ENCODE measurements at regions not wholly inside any gene's neighbourhood (a gene's known extent, or its start where the extent isn't known, plus 50 kb on each side); places are given as distances from the start of the nearest gene placed in this dataset.

DNA sequence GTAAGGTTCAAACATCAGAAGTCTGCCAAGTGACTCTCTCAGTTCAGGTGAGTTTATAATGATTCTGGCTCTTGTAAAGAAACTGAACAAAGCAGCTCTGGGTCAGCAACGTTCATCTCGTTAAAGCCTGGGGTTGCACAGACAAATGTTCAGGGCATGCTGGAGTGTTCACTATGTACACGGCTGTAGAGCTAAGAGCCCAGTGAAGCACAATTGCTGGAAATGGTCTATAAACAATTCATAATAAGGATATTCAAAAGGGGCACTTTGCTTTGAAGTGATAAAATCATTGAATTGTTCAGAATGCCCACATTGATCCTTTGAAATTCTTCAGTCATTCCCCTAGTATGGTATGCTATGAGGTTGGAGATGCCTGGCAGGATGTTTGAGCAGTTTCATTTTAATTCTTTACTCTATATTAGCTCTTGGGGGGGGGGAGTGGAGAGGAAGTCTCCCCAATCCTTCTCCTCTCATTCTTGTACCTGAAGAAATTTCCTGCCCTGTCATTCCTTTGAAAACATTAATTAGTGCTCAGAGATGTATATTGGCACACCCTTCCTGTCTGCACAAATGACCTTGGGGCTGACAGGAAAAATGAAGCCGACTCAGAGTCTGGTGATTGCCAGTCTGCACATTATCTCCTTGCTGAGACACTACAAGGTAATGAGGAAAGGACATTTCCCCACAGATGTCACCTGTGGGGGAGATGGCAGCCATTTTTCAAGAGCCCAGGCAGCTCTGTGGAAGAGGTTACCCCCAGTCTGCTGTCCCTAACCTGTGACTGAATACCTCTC lies 145.5 kb downstream of the DLEU7 start:
- TF ChIP-seq, protein P1, sequence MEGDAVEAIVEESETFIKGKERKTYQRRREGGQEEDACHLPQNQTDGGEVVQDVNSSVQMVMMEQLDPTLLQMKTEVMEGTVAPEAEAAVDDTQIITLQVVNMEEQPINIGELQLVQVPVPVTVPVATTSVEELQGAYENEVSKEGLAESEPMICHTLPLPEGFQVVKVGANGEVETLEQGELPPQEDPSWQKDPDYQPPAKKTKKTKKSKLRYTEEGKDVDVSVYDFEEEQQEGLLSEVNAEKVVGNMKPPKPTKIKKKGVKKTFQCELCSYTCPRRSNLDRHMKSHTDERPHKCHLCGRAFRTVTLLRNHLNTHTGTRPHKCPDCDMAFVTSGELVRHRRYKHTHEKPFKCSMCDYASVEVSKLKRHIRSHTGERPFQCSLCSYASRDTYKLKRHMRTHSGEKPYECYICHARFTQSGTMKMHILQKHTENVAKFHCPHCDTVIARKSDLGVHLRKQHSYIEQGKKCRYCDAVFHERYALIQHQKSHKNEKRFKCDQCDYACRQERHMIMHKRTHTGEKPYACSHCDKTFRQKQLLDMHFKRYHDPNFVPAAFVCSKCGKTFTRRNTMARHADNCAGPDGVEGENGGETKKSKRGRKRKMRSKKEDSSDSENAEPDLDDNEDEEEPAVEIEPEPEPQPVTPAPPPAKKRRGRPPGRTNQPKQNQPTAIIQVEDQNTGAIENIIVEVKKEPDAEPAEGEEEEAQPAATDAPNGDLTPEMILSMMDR (IDR thresholded peaks at IDR 0.05) = no peak
- TF ChIP-seq EZH2 (IDR thresholded peaks at IDR 0.05; ENCODE audit: borderline replicate concordance, insufficient read depth, low read depth, low read length, poor library complexity, severe bottlenecking) = no peak
